ENCODE measurements at regions not wholly inside any gene's neighbourhood (a gene's known extent, or its start where the extent isn't known, plus 50 kb on each side); places are given as distances from the start of the nearest gene placed in this dataset.

GRCh38 chr7:112929421-112929820, 139.2 kb upstream of the TMEM168 start:
- DNase-seq (ENCODE audit: low spot score) (no peak), ATAC-seq (no peak)
- ChIA-PET POLR2A (interaction anchor here (2.1 kb wide), 1 partner anchor 10 kb away, joined by 8 read pairs; a partner anchor contains a TSS), CTCF (no interaction called here)
- no peak for TF ChIP-seq E2F4 (CRISPR knock-in tag; IDR thresholded peaks at IDR 0.05; ENCODE audit: borderline replicate concordance, low read depth)
- no peak for TF ChIP-seq SMAD3 (CRISPR knock-in tag; IDR thresholded peaks at IDR 0.05; ENCODE audit: borderline replicate concordance)
- TF ChIP-seq ZNF416 (CRISPR knock-in tag; IDR thresholded peaks at IDR 0.05), result no peak
- no peak for TF ChIP-seq KAT7 (CRISPR knock-in tag; IDR thresholded peaks at IDR 0.05; ENCODE audit: borderline replicate concordance)
- no peak for TF ChIP-seq USF2 (CRISPR knock-in tag; IDR thresholded peaks at IDR 0.05)
- TF ChIP-seq FOXP1 (CRISPR knock-in tag; IDR thresholded peaks at IDR 0.05; ENCODE audit: borderline replicate concordance), result no peak
- no peak for TF ChIP-seq NR3C1 (CRISPR knock-in tag; conservative IDR thresholded peaks at IDR 0.05; ENCODE audit: low read depth)
- TF ChIP-seq FOXK1 (CRISPR knock-in tag; IDR thresholded peaks at IDR 0.05), result no peak
- no peak for TF ChIP-seq TP53 (CRISPR knock-in tag; IDR thresholded peaks at IDR 0.05)
- no peak for TF ChIP-seq CDX4 (CRISPR knock-in tag; IDR thresholded peaks at IDR 0.05; ENCODE audit: borderline replicate concordance)
- TF ChIP-seq JUN (CRISPR knock-in tag; IDR thresholded peaks at IDR 0.05), result no peak
- TF ChIP-seq TEAD4 (CRISPR knock-in tag; IDR thresholded peaks at IDR 0.05), result no peak
- no peak for TF ChIP-seq CTCF (IDR thresholded peaks at IDR 0.05)
- TF ChIP-seq ZBTB21 (CRISPR knock-in tag; IDR thresholded peaks at IDR 0.05; ENCODE audit: borderline replicate concordance), result no peak
- TF ChIP-seq MAX (CRISPR knock-in tag; IDR thresholded peaks at IDR 0.05), result no peak
- H3K27ac Mint-ChIP-seq, result no peak overlapping the region
- H3K4me1 Mint-ChIP-seq, result peaks cover 40% of the 10 kb centered on the region
- H3K27me3 Mint-ChIP-seq (ENCODE audit: low read depth), result no peaks in the 10 kb centered on the region
- H3K4me3 Mint-ChIP-seq, result no peak overlapping the region
- no peaks in the 10 kb centered on the region for H3K9me3 Mint-ChIP-seq
- no peaks in the 10 kb centered on the region for H3K36me3 Mint-ChIP-seq

- no peaks in the 10 kb centered on the region for H3K9me3 Mint-ChIP-seq
- DNase-seq (ENCODE audit: low spot score), result no peak
- peaks cover 10% of the 10 kb centered on the region for H3K4me1 Mint-ChIP-seq
- H3K27ac Mint-ChIP-seq, result no peak overlapping the region
- ATAC-seq, result no peak
- ChIA-PET CTCF (no interaction called here), POLR2A (no interaction called here)
- no peak overlapping the region for H3K4me3 Mint-ChIP-seq
- H3K36me3 Mint-ChIP-seq, result peaks cover 8% of the 10 kb centered on the region
- TF ChIP-seq GRHL2 (CRISPR knock-in tag; IDR thresholded peaks at IDR 0.05; ENCODE audit: insufficient replicate concordance, severe bottlenecking), result no peak
- TF ChIP-seq SP1 (CRISPR knock-in tag; conservative IDR thresholded peaks at IDR 0.05), result no peak
- no peak for TF ChIP-seq ETV6 (CRISPR knock-in tag; IDR thresholded peaks at IDR 0.05)
- no peak for TF ChIP-seq IRF1 (CRISPR knock-in tag; IDR thresholded peaks at IDR 0.05)
- TF ChIP-seq MAX (CRISPR knock-in tag; IDR thresholded peaks at IDR 0.05), result no peak
- TF ChIP-seq ZMAT4 (CRISPR knock-in tag; IDR thresholded peaks at IDR 0.05), result no peak
- TF ChIP-seq ZBTB21 (CRISPR knock-in tag; IDR thresholded peaks at IDR 0.05; ENCODE audit: borderline replicate concordance), result no peak
- no peak for TF ChIP-seq TCF7 (CRISPR knock-in tag; IDR thresholded peaks at IDR 0.05; ENCODE audit: low read depth)
- no peak for TF ChIP-seq CTCF (IDR thresholded peaks at IDR 0.05)
- no peak for TF ChIP-seq RELA (CRISPR knock-in tag; IDR thresholded peaks at IDR 0.05; ENCODE audit: borderline replicate concordance)
- no peak for TF ChIP-seq ATF2 (CRISPR knock-in tag; IDR thresholded peaks at IDR 0.05; ENCODE audit: borderline replicate concordance, low read depth)
- no peak for TF ChIP-seq CBFB (CRISPR knock-in tag; IDR thresholded peaks at IDR 0.05; ENCODE audit: low read depth)
- no peak for TF ChIP-seq NR1H2 (CRISPR knock-in tag; IDR thresholded peaks at IDR 0.05)
- no peak for TF ChIP-seq ZNF219 (CRISPR knock-in tag; IDR thresholded peaks at IDR 0.05; ENCODE audit: borderline replicate concordance)
- no peaks in the 10 kb centered on the region for H3K27me3 Mint-ChIP-seq (ENCODE audit: low read depth)
These were observed 135.8 kb upstream of the TMEM168 start for GRCh38 chr7:112926018-112926417.

All from WTC11 (cell line).